ENCODE measurements at regions not wholly inside any gene's neighbourhood (a gene's known extent, or its start where the extent isn't known, plus 50 kb on each side); places are given as distances from the start of the nearest gene placed in this dataset.
"Not testable (repeated sequence)": the region's sequence is repeated elsewhere in the genome, so short reads cannot be mapped to it uniquely, and the experiment has no call there.

DNA sequence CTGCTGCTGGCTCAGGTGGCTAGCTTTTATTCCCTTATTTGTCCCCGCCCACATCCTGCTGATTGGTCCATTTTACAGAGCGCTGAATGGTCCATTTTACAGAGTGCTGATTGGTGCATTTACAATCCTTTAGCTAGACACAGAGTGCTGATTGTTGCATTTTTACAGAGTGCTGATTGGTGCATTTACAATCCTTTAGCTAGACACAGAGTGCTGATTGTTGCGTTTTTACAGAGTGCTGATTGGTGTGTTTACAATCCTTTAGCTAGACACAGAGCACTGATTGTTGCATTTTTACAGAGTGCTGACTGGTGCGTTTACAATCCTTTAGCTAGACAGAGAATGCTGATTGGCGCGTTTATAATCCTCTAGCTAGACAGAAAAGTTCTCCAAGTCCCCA is 107.8 kb upstream of the BMPER start:
- TF ChIP-seq, protein P1, sequence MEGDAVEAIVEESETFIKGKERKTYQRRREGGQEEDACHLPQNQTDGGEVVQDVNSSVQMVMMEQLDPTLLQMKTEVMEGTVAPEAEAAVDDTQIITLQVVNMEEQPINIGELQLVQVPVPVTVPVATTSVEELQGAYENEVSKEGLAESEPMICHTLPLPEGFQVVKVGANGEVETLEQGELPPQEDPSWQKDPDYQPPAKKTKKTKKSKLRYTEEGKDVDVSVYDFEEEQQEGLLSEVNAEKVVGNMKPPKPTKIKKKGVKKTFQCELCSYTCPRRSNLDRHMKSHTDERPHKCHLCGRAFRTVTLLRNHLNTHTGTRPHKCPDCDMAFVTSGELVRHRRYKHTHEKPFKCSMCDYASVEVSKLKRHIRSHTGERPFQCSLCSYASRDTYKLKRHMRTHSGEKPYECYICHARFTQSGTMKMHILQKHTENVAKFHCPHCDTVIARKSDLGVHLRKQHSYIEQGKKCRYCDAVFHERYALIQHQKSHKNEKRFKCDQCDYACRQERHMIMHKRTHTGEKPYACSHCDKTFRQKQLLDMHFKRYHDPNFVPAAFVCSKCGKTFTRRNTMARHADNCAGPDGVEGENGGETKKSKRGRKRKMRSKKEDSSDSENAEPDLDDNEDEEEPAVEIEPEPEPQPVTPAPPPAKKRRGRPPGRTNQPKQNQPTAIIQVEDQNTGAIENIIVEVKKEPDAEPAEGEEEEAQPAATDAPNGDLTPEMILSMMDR (IDR thresholded peaks at IDR 0.05) = not testable (repeated sequence)
- not testable (repeated sequence) for TF ChIP-seq POLR2AphosphoS5 (IDR thresholded peaks at IDR 0.05; ENCODE audit: insufficient read depth in 1 of 2, low read depth in 1 of 2)
